HFF-Myc (cell line): ENCODE measurements at regions not wholly inside any gene's neighbourhood (a gene's known extent, or its start where the extent isn't known, plus 50 kb on each side); places are given as distances from the start of the nearest gene placed in this dataset.

Experiments used
- DNase-seq: peaks from one replicate; pipeline ENCODE4 v3.0.0-alpha.2; 2011; ENCODE audit warnings: low read depth; ENCODE audit errors: extremely low read depth
- H3K4me3 ChIP-seq: replicated peaks from 2 replicates; pipeline ENCODE4 v1.5.1; 2011; ENCODE audit warnings: low read depth, mild to moderate bottlenecking, control low read depth, low read length
- CTCF ChIP-seq: IDR thresholded peaks from 2 replicates; pipeline ENCODE4 v1.5.1; 2012; ENCODE audit warnings: mild to moderate bottlenecking, low read depth, low read length, control low read depth; ENCODE audit errors: missing control alignments

GRCh38 chr14:28608851-28609828 lies 157.4 kb upstream of the FOXG1 start:
- H3K4me3 ChIP-seq: no peak overlapping the region
- peak; percentile 81 for TF ChIP-seq CTCF
- peak; percentile 7 for DNase-seq

DNA sequence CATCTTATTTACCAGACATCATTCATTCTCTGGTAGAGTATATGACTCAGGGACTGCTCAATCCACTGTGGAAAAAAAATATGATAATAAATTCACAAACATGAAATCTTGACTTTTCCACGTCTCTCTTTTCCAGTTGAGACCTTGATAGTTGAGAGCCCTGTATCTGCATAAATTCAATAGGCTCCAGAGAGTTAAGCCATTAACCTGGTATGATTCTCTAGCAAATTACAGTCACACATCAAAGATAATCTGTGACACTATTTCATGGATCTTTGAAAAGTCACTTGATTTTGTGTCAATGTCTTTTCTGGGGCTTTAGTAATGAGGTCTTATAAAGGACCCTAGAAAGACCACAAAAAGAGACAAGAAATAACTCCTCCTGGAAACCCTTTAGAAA lies 154.2 kb upstream of the FOXG1 start:
- H3K4me3 ChIP-seq: no peak overlapping the region
- DNase-seq: no peak
- TF ChIP-seq CTCF: no peak

DNA sequence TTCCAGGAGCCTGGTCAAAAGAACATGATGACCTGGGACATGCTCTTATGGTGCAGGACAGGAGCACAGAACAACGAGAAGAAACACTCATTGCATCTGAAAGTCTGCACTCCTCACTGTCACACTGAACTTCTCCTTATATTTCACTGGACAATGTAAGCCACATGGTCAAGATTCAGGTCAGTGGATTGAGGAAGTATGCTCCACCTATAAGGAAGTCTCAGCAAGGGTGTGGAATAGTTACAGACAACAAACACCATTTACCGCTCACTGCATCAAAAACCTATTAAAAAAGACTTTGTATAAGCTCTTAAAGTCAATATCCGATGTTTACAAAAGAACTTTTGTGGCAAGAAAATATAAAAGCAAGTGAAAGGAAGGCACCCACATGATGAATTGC lies 153.1 kb upstream of the FOXG1 start:
- H3K4me3 ChIP-seq: no peak overlapping the region
- DNase-seq: no peak
- TF ChIP-seq CTCF: no peak

DNA sequence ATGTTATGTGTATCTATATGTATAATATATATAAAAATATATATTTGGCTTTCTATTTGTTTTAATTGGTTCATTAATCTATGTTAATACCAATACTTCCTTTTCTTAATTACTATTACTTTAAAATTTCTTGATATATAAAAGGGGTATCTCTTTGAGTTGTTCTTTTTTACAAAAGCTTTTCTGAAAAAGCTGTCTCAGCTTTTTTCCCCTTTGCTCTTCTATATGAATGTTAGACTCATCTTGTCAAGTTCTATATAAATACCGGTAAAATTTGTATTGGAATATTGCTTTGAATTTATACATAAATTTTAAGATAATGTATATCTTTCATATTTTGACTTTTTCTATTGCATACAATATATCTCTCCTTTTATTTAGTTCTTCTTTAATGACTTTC lies 139.8 kb upstream of the FOXG1 start:
- no peak for TF ChIP-seq CTCF
- H3K4me3 ChIP-seq: no peak overlapping the region
- DNase-seq: no peak

- no peak for TF ChIP-seq CTCF
- no peak for DNase-seq
- H3K4me3 ChIP-seq: no peak overlapping the region
These were observed 137.1 kb upstream of the FOXG1 start for GRCh38 chr14:28629328-28630004.

DNA sequence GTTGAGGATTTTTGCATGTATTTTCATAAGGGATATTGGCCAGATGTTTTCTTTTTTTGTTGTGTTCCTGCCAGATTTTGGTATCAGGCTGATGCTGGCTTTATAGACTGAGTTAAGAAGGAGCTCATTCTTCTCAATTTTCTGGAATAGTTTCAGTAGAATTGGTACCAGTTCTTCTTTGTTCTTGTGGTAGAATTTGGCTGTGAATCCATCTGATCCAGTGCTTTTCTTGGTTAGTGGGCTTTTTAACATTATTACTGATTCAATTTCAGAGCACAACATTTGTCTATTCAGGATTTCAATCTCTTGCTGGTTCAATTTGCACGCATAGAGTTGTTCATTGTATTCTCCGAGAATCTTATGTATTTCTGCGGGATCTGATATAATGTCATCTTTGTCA lies 136.5 kb upstream of the FOXG1 start:
- no peak for TF ChIP-seq CTCF
- H3K4me3 ChIP-seq: no peak overlapping the region
- no peak for DNase-seq
